Naive thymus-derived CD4-positive, alpha-beta T cell (primary cell): ENCODE measurements at regions not wholly inside any gene's neighbourhood (a gene's known extent, or its start where the extent isn't known, plus 50 kb on each side); places are given as distances from the start of the nearest gene placed in this dataset.

Experiments used
- ATAC-seq: fragments of 150-1000 bp; cut with Tn5 transposase; 2 replicates; pipeline ENCODE4 v1.10.0; 2021; ENCODE audit warnings: mild to moderate bottlenecking, moderate library complexity
- CTCF ChIA-PET: fragments of 350-600 bp; sonication (Branson Sonifier 250); formaldehyde crosslinking; loops from one replicate; lab custom pipeline; 2021; ENCODE audit warnings: antibody characterized with exemption; lab: Charles Lee
- POLR2A ChIA-PET: fragments of 350-600 bp; sonication (Branson Sonifier 250); formaldehyde crosslinking; loops from one replicate; lab custom pipeline; 2021; ENCODE audit warnings: antibody characterized with exemption, inconsistent platforms; lab: Charles Lee
- DNase-seq, 9 donors: peaks; one replicate each; pipeline versions ENCODE4 v3.0.0 to v3.0.0-alpha.2; 2020 to 2022; ENCODE audit warnings: mixed read lengths in 1 of 9
- H3K27ac ChIP-seq: one replicate; pipeline ENCODE4 v1.7.0; 2013; ENCODE audit warnings: mild to moderate bottlenecking, low read depth, low read length, moderate library complexity
- H3K27me3 ChIP-seq, 2 donors: one replicate each; pipeline ENCODE4 v1.7.0; 2013; ENCODE audit warnings: low read length in 2 of 2, mild to moderate bottlenecking in 2 of 2, moderate library complexity in 2 of 2; ENCODE audit not compliant: control insufficient read depth in 2 of 2, insufficient read depth in 2 of 2
- H3K36me3 ChIP-seq, 3 experiments: 1 replicate in 2 of 3; 2 replicates in 1 of 3; pipeline ENCODE4 v1.7.0; 2013; ENCODE audit warnings: low read length in 3 of 3, mild to moderate bottlenecking in 3 of 3, moderate library complexity in 1 of 3; ENCODE audit not compliant: insufficient read depth in 3 of 3, control insufficient read depth in 2 of 3
- H3K4me1 ChIP-seq, 2 donors: one replicate each; pipeline ENCODE4 v1.7.0; 2013; ENCODE audit warnings: low read length in 2 of 2, mild to moderate bottlenecking in 2 of 2, moderate library complexity in 1 of 2; ENCODE audit not compliant: control insufficient read depth in 2 of 2, insufficient read depth in 2 of 2
- H3K4me3 ChIP-seq: 2 replicates; pipeline ENCODE4 v1.7.0; 2013; ENCODE audit warnings: mild to moderate bottlenecking, low read length
- H3K9me3 ChIP-seq, 3 experiments: 1 replicate in 2 of 3; 2 replicates in 1 of 3; pipeline ENCODE4 v1.7.0; 2013; ENCODE audit warnings: low read length in 3 of 3; ENCODE audit not compliant: control insufficient read depth in 2 of 3
- H3K27ac Mint-ChIP-seq, 9 donors: one replicate each; pipeline ENCODE4 v1.8.0; 2020 to 2022; ENCODE audit warnings: mixed read lengths in 9 of 9, mild to moderate bottlenecking in 8 of 9, moderate library complexity in 5 of 9, inconsistent platforms in 2 of 9
- H3K27me3 Mint-ChIP-seq, 5 donors: one replicate each; pipeline ENCODE4 v1.8.0; 2021 to 2022; ENCODE audit warnings: mixed read lengths in 5 of 5, mild to moderate bottlenecking in 1 of 5
- H3K36me3 Mint-ChIP-seq, 5 donors: one replicate each; pipeline ENCODE4 v1.8.0; 2020 to 2022; ENCODE audit warnings: mixed read lengths in 5 of 5, mild to moderate bottlenecking in 3 of 5, inconsistent platforms in 1 of 5
- H3K4me1 Mint-ChIP-seq, 7 donors: one replicate each; pipeline ENCODE4 v1.8.0; 2020 to 2022; ENCODE audit warnings: mixed read lengths in 7 of 7, mild to moderate bottlenecking in 3 of 7, inconsistent platforms in 1 of 7
- H3K4me3 Mint-ChIP-seq, 10 donors: one replicate each; pipeline ENCODE4 v1.8.0; 2020 to 2022; ENCODE audit warnings: mild to moderate bottlenecking in 10 of 10, mixed read lengths in 10 of 10, moderate library complexity in 6 of 10, inconsistent platforms in 2 of 10
- H3K9me3 Mint-ChIP-seq, 11 donors: one replicate each; pipeline ENCODE4 v1.8.0; 2020 to 2022; ENCODE audit warnings: mixed read lengths in 11 of 11, mild to moderate bottlenecking in 4 of 11, inconsistent platforms in 1 of 11, moderate library complexity in 1 of 11
- intact Hi-C, 2 donors: fragments of 100-400 bp; cut with micrococcal nuclease; formaldehyde crosslinking; loops; one replicate each; pipeline ENCODE4 v1.15.1; 2023

DNA sequence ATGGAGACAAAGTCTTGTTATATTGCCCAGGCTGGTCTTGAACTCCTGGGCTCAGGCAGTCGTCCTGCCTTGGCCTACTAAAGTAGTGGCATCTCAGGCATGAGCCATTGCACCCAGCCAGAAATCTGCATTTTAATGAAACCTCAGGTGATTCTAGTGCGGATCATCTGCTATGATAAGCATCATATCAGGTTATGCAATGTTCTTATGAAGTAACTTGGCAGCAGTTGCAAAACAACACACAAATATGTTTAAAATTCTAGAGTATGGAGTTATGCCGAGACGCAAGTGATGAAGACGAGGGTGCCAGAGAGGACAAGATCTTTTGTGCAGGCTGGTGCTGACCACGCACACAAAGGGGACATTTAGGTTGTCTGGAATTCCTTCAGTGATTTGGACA lies 153.2 kb upstream of the MEF2C start:
- Mint-ChIP-seq H3K27ac (no peak overlapping the region), H3K36me3 (no peaks in the 10 kb centered on the region), H3K27me3 (no peaks in the 10 kb centered on the region), H3K9me3 (peaks cover 0 to 8% (median 0%) of the 10 kb centered on the region in 11 donors), H3K4me1 (no peaks in the 10 kb centered on the region), H3K4me3 (no peak overlapping the region)
- H3K27me3 ChIP-seq, result no peaks in the 10 kb centered on the region
- no peaks in the 10 kb centered on the region for H3K4me1 ChIP-seq
- no peaks in the 10 kb centered on the region for H3K36me3 ChIP-seq
- intact Hi-C loops, result no loop called here
- DNase-seq (no peak), ATAC-seq (no peak)
- no peak overlapping the region for H3K27ac ChIP-seq
- ChIA-PET CTCF (no interaction called here), POLR2A (no interaction called here)
- H3K9me3 ChIP-seq, result no peaks in the 10 kb centered on the region
- no peak overlapping the region for H3K4me3 ChIP-seq

DNA sequence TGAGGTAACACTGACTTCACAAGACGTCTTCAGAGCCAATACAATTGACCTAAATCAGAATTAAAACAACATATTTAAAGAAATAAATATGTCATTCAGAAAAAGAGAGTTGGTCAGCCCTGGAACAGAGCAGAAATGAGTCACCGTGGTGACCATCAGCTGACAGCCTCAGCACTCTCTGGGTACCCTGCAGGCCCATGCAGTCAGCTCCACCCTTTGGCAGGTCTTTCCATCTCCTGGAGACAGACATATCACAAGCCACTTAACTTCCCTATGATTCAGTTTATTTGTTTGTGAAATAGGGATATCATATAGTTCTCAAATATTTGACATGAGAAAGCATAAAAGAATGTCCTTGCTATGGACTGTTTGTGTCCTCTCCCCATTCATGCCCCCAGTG lies 151.6 kb upstream of the MEF2C start:
- intact Hi-C loops, result no loop called here
- H3K9me3 Mint-ChIP-seq, result peaks cover 0 to 8% (median 0%) of the 10 kb centered on the region in 11 donors
- H3K27me3 Mint-ChIP-seq, result no peaks in the 10 kb centered on the region
- Histone ChIP-seq H3K9me3 (no peaks in the 10 kb centered on the region), H3K27ac (no peak overlapping the region), H3K4me3 (no peak overlapping the region), H3K27me3 (no peaks in the 10 kb centered on the region), H3K36me3 (no peaks in the 10 kb centered on the region), H3K4me1 (no peaks in the 10 kb centered on the region)
- ChIA-PET POLR2A (no interaction called here), CTCF (no interaction called here)
- no peaks in the 10 kb centered on the region for H3K36me3 Mint-ChIP-seq
- H3K4me3 Mint-ChIP-seq, result no peak overlapping the region
- H3K27ac Mint-ChIP-seq, result no peak overlapping the region
- DNase-seq (no peak), ATAC-seq (no peak)
- no peaks in the 10 kb centered on the region for H3K4me1 Mint-ChIP-seq

DNA sequence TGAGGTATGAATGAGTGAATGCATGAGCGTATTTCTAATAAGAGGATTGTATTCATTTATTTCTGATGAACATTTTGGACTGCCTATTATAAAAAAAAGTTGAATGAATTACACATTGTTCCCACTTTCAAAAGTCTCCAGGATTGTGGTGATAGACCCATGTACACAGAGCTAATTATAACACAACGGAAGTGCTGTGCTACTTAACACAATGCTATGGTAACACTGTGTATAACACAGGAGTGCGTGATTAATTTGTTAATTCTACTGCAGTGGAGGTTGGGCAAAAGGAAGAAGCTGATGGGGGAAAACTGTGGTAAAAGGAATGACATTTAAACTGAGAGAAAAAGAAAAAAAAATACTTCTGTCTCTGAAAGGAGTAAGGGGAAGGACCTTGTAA lies 147.8 kb upstream of the MEF2C start:
- Mint-ChIP-seq H3K4me3 (no peak overlapping the region), H3K9me3 (peaks cover 0 to 6% (median 2%) of the 10 kb centered on the region in 11 donors), H3K36me3 (no peaks in the 10 kb centered on the region), H3K4me1 (no peaks in the 10 kb centered on the region), H3K27me3 (no peaks in the 10 kb centered on the region), H3K27ac (no peak overlapping the region)
- ATAC-seq, result no peak
- no peaks in the 10 kb centered on the region for H3K9me3 ChIP-seq
- intact Hi-C loops, result no loop called here
- H3K27me3 ChIP-seq, result no peaks in the 10 kb centered on the region
- no peak overlapping the region for H3K4me3 ChIP-seq
- H3K36me3 ChIP-seq, result no peaks in the 10 kb centered on the region
- no peak for DNase-seq
- POLR2A ChIA-PET, result no interaction called here
- H3K4me1 ChIP-seq, result no peaks in the 10 kb centered on the region
- CTCF ChIA-PET, result no interaction called here
- no peak overlapping the region for H3K27ac ChIP-seq

DNA sequence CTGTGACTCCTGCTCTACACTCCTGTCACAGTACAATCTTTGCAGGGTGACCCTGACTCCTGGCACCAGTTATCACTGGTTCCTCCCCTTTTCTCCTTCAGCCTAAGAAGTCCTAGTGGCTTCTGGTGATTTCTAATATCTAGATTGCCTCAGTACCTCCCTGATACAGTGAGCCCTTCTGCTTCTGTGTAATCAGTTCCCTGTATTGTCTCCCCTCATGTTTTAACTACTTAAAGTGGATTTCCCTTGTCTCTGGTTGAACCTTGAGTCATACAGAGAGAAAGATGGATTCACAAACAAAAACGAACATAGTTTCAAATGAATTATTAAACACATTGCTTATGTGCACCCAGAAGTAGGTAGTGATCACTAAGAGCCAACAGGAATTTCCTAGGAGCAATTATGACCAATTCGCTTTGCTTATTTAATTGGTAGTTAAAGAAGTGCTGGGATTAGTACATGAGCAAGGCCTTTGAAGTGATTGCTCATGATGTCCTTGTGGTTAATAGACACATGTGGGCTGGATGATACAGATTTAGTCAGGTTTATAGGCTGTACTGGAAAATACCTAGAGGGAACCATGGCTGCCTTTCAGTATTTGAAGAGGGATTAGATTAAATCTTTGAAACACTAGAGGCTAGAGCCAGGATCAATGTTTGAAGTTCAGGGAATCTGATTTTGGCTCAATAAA lies 145.8 kb upstream of the MEF2C start:
- ChIA-PET CTCF (no interaction called here), POLR2A (no interaction called here)
- Mint-ChIP-seq H3K27me3 (no peaks in the 10 kb centered on the region), H3K4me1 (no peaks in the 10 kb centered on the region), H3K27ac (no peak overlapping the region), H3K36me3 (no peaks in the 10 kb centered on the region), H3K4me3 (no peak overlapping the region), H3K9me3 (peaks cover 0 to 12% (median 2%) of the 10 kb centered on the region in 11 donors)
- Histone ChIP-seq H3K9me3 (no peaks in the 10 kb centered on the region), H3K36me3 (no peaks in the 10 kb centered on the region), H3K27ac (no peak overlapping the region), H3K4me3 (no peak overlapping the region), H3K4me1 (no peaks in the 10 kb centered on the region), H3K27me3 (no peaks in the 10 kb centered on the region)
- intact Hi-C loops, result no loop called here
- no peak for DNase-seq
- ATAC-seq, result no peak

DNA sequence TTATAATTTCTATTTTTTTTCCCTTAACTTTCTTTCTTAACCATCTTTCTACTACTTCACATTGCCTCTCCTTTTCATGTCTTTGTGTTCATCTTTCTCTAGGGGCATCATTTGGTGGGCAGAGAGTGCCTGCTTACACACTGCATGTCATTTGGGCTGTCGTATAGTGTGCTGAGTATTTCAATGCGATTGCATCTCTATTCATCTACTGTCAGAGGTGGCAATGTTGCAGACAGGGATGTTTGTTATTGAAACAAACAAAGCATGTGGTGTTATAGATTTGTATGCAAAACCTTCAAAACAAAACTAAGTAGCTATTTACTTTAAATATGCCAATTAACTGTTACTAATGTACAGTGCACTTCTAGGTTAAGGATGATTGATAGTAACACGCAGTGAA lies 141.1 kb upstream of the MEF2C start:
- Histone ChIP-seq H3K27ac (no peak overlapping the region), H3K27me3 (no peaks in the 10 kb centered on the region), H3K4me3 (no peak overlapping the region), H3K36me3 (no peaks in the 10 kb centered on the region), H3K4me1 (no peaks in the 10 kb centered on the region), H3K9me3 (no peaks in the 10 kb centered on the region)
- Mint-ChIP-seq H3K9me3 (peaks cover 0 to 12% (median 0%) of the 10 kb centered on the region in 11 donors), H3K27me3 (peaks cover 0 to 1% (median 0%) of the 10 kb centered on the region in 5 donors), H3K27ac (no peak overlapping the region), H3K4me1 (no peaks in the 10 kb centered on the region), H3K4me3 (no peak overlapping the region), H3K36me3 (no peaks in the 10 kb centered on the region)
- intact Hi-C loops, result no loop called here
- DNase-seq (no peak), ATAC-seq (no peak)
- POLR2A ChIA-PET, result no interaction called here
- CTCF ChIA-PET, result no interaction called here

DNA sequence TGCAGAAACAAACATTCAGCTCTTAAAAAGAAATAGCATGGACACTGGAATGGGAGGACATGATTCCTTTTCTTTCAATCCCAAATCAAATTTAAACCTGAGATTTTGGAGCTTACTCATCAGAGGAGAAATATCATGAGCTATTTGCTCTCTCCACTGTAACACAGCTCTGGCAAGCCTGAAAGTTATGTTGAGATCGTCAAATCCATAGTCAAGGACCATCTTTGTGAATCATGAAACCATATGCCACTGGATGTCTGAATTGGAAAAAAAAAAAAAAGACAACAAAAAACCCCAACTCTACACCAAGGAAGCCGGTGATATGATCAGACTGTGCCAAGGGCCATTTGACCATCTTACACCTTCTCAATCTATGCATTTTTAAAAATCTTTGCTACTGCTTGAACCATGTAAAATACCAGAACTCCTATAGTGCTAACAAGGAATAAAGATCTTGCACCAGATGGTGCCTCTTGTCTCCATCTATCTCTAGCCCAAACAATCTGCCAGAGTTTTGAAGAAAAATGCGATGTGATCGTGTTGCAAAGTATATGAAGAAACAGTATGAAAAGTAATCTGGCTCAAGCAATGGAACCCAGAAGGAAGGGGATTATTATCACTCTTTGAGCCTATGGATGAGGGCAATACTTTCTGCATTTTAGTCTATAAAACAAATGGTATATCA lies 138.1 kb upstream of the MEF2C start:
- no peak overlapping the region for H3K4me3 Mint-ChIP-seq
- no peak overlapping the region for H3K27ac ChIP-seq
- peaks cover 0 to 7% (median 0%) of the 10 kb centered on the region in 11 donors for H3K9me3 Mint-ChIP-seq
- intact Hi-C loops, result no loop called here
- H3K4me1 ChIP-seq, result no peaks in the 10 kb centered on the region
- peaks cover 0 to 6% (median 0%) of the 10 kb centered on the region in 5 donors for H3K27me3 Mint-ChIP-seq
- no peaks in the 10 kb centered on the region for H3K9me3 ChIP-seq
- ChIA-PET CTCF (no interaction called here), POLR2A (no interaction called here)
- no peaks in the 10 kb centered on the region for H3K27me3 ChIP-seq
- ATAC-seq, result no peak
- no peaks in the 10 kb centered on the region for H3K4me1 Mint-ChIP-seq
- no peak for DNase-seq
- no peaks in the 10 kb centered on the region for H3K36me3 Mint-ChIP-seq
- no peak overlapping the region for H3K27ac Mint-ChIP-seq
- no peaks in the 10 kb centered on the region for H3K36me3 ChIP-seq
- no peak overlapping the region for H3K4me3 ChIP-seq

DNA sequence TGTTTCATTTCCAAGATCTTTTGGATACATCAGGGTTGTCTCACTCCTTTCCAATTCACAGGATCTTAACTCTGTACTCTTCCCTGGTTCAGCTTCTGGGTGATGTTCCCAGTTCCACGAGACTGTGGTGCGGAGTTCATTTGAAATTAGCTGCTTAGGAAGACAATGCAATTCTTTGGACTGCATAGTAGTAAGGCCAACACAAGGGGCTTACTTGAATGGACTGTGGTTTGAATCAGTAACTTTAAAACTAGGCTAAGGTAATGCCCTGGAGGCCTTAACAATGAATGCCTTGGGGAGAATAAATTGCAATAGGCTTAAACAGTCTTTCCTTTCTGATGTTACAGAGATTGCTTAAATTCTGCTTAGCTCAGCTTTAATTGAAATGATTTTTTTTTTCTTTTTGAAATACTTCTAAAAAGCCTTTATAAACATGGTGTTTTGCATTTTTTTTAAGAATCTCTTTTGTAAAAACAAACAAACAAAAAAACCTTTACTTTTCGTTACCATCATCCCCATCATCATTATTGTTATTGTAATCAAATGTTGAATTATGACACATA lies 133.8 kb upstream of the MEF2C start:
- Histone ChIP-seq H3K4me3 (no peak overlapping the region), H3K27me3 (no peaks in the 10 kb centered on the region), H3K36me3 (no peaks in the 10 kb centered on the region), H3K4me1 (no peaks in the 10 kb centered on the region), H3K9me3 (no peaks in the 10 kb centered on the region), H3K27ac (no peak overlapping the region)
- no peak for DNase-seq
- Mint-ChIP-seq H3K4me1 (no peaks in the 10 kb centered on the region), H3K36me3 (no peaks in the 10 kb centered on the region), H3K27me3 (peaks cover 0 to 6% (median 0%) of the 10 kb centered on the region in 5 donors), H3K9me3 (peaks cover 0 to 3% (median 0%) of the 10 kb centered on the region in 11 donors), H3K27ac (no peak overlapping the region), H3K4me3 (no peak overlapping the region)
- intact Hi-C loops, result no loop called here
- ChIA-PET CTCF (no interaction called here), POLR2A (no interaction called here)
- no peak for ATAC-seq
